ENCODE measurements at regions not wholly inside any gene's neighbourhood (a gene's known extent, or its start where the extent isn't known, plus 50 kb on each side); places are given as distances from the start of the nearest gene placed in this dataset.

- no peak for TF ChIP-seq CTCF (IDR thresholded peaks at IDR 0.05)
- TF ChIP-seq POLR2A (IDR thresholded peaks at IDR 0.05), result no peak
Measured at GRCh38 chr5:108619815-108620214, 127.9 kb upstream of the FER start.
